ENCODE measurements at regions not wholly inside any gene's neighbourhood (a gene's known extent, or its start where the extent isn't known, plus 50 kb on each side); places are given as distances from the start of the nearest gene placed in this dataset.
"Not testable (repeated sequence)": the region's sequence is repeated elsewhere in the genome, so short reads cannot be mapped to it uniquely, and the experiment has no call there.

DNA sequence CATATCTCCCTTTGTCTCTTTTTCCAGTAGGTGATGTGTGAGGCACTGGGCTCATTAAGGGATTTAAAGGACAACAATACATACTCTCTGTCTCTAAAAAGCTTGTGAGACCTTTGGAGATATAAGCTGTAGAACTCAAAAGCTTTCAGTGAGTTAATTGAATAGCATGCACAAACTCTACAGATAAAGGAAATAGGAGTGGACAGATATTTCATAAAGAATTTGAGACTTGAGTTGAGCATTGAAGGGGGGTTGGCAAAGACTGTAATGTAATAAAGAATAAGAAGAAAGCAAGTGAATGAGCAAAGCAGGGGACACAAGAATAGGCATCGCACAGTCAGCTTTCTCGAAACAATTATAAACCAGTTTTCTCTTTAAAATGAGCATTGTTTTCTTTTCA, 583.4 kb upstream of the DPPA4 start:
- DNase-seq, result no peak

DNA sequence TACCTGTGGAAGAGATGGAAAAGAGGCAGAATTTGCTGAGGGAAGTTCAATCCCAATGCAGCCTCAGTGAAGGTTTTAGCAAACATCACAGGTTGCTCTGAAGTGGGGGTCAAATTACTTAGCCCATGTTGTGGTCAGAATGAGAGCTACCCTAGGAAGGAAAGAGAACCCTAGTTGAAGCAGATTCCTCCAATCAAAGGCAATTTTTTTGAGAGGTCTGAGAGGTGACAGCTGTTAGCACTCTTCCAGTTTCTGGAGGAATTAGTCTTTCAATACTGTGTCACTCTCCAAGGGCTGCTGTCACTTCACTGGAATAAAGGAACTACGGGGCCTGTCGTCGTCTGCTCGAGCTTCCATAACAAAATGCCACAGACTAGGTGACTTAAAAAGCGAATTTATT, 584.2 kb upstream of the DPPA4 start:
- peak; percentile 39 for DNase-seq

DNA sequence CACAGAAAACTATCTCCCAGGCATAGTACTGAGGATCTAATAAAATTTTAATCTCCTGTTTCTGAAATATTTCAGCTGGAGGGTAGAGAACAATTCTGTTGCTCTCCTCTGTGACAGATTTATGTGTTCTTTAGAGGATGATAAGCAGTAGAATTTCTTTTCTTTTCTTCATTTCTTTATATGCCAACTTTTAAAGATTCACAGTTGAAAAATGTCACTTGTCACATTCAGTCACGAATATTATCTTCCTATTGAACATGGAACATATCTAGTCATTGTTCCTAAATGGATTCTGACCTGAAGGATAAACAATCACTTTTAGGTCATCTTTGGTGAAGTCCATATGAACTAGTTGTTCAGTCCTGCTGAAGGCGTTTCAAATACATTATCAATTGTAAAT, 585.5 kb upstream of the DPPA4 start:
- DNase-seq, result no peak

DNA sequence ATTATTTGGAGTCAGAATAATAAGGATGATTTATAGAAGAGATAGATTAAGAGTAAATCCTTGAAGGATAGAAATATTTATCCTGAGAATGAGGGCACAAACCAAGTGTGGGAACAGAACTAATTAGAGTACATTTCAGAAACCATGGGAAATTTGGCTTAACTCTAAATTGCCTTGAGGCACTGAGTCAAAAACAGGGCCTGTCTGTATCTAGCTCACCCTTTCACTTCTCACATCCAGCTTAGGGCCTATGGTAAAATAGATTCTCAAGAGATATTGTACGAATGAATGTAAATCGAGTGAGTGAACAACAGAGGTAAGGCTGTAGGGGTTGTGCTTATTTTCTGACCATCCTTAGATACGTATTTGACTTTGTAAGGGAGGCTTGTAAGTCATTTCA, 586.1 kb upstream of the DPPA4 start:
- no peak for DNase-seq

DNA sequence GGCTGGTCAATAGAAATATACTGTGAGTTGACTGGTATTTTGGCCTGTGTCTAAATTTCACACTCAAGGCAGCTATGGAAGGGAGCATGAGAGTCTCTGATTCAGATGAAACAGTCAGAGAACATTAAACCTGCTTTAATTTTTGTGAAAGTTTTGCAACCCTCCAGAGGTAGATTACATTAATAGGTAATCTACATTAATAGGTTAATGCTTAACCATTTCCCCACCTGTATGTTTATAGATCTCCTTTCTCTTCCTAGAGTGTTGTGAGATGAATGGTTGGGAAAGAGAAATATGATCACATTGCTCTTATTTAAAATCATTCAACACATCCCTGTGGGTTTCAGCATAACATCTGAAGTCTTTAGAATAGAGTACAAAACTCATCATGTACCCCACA, 586.9 kb upstream of the DPPA4 start:
- no peak for DNase-seq

DNA sequence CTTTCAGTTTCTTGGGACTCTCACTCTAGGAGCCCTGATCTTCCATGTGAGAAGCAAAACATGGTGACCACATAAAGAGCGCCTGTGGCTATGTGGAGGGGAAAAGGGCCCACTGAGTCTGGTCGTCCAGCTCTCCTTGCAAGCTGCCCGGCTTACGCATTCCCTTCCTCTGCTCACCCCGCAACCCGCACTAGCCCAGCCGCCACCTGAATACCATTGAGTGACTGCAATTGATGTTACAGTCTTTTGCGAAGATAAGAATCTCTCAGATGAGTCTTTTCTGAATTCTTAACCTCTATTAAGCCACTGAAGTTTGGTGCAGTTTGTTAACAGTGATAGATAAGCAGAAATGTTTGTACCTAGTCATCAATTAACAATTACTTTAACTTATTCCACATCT, 589.0 kb upstream of the DPPA4 start:
- DNase-seq, result no peak

DNA sequence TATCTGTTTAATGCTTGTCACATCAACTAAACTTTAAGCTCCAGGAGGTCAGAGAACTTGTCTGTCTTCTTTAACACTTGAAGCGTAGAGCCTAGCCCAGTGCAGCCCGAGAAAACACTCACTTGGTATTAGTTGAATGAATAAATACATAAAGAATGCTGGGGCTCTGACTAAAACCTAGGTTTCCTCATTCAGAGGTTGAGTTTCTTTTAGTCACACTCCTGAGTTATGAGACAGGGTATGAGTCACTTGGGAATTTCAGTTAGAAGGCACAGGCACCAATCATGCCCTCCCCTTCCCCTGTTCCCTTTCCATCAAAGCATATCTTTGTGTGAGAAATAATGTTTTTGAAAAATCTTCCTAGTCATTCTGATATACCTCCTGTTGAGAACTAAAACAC, 589.8 kb upstream of the DPPA4 start:
- DNase-seq, result no peak

DNA sequence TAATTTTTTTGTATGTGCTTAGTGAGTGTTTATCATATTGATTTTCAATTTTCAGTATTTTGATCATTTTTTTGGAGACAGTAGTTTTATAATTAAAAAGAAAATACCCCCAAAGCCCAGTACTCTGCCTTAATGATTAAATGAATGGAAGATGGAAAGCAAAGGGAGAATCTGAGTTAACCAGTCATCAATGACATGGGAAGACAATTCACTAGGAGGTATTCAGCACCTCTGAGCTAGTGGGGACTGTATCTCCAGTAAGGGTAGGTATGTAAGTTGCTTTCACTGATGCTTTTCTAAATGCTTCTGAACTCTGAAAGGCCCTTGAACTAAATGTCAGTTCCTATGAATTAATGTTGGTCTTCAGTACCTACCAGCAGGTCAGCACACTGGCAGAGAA, 590.4 kb upstream of the DPPA4 start:
- DNase-seq, result no peak

DNA sequence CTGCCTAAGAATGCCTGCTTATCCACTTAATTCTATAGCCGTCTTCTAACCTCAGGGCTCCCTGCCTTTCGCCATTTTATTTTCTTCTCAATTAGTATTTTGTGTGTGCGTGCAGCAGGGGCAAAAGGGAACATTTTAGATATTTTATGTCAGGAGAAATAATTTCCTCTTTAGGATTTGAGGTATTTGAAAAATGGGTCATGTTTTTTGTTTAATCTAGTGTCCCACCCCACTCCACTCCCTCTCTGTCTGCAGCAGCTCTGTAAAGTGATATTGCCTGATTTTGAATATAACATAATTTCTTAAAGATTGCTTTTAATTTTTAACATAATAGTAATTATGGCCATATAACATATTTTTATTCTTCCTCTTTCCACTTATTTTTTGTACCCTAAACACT, 593.2 kb upstream of the DPPA4 start:
- DNase-seq, result no peak

DNA sequence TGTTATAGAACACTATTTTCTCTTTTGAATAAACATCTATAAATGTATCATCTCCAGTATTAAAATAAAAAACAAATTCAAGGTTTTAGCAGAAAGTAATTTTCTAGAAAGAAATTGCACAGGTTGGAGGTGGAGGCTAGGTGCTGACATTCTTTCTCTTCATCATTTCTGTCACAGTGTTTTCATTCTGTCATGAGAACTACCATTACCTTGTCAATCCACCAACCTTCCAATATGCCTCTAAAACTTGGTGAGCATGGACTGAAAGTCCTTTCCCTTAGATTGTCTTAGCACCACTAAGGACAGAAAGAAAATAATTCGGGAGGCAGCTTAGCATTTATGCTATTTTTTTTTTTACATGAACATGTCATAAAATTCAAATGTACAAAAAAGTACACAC, 596.2 kb upstream of the DPPA4 start:
- no peak for DNase-seq

DNA sequence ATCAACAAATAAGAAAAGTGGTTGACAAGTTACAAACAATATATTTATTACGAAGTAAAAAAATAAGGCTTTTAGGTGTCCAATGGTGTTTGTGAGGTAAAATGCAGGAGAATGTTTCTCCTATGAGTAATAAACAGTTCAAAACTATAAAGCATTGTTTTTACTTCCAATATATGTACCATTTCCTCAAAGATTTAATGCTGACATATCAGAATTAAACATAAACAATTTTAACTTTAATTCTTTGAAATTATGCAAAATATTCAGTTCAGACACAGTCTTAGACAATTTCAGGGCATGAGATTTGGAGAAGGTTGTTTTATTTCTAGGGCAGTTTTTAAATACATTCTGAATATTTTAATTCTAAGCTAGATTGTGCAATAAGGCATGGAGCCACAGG, 602.5 kb upstream of the DPPA4 start:
- no peak for DNase-seq

DNA sequence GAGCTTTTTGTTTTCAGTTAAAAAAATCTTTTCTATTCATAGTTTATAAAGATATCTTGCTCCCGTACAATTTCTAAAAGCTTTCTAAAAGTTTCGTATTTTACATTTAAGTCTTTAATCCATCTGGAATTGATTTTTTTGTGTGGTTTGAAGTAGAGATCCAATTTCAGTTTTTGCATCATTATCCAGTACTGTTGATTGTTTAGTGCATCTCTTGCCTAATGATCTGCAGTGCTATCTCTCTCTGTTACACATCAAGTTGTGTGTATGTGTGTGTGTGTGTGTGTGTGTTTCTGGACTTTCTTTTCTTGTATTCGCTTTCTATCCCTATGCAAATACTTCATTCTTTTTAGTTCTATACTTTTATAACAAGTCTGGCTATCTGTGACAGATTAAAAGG, 605.8 kb upstream of the DPPA4 start:
- DNase-seq, result no peak

DNA sequence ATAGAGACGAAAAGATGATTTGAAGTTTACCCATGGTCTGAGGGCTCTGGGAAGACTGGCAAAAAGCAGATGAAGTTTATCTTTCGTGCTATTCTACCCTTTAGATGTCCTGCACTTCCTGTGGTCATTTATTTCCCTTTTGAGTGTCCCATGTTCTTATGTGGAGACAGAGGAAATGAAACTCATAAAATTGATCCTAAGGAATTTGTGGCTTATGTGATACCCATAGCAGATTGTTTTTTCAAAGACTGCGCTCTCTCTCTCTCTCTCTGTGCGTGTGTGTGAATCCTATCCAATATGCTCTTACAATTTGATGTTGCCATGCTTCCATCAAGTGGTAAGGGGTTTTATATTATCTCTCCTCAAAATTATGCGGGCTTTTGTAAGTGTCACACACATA, 607.5 kb upstream of the DPPA4 start:
- no peak for DNase-seq

DNA sequence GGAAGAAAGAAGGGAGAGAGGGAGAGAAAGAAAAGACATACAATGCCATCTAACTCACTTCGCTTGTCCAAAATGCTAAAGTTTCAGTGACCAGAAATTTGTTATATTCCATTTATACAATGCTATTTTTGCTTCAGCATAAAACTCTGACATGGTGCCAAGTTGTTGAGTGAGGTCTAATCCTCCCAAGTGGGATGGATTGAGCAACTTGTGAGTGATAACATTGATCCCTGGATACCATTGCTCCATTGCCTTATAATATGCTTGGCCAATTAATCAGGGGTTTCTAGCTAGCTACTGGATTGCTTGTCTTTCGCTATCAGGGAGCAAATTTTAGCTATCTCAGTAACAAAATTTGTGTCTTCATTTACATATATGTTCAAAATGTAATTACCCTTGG, 615.6 kb upstream of the DPPA4 start:
- no peak for DNase-seq

DNA sequence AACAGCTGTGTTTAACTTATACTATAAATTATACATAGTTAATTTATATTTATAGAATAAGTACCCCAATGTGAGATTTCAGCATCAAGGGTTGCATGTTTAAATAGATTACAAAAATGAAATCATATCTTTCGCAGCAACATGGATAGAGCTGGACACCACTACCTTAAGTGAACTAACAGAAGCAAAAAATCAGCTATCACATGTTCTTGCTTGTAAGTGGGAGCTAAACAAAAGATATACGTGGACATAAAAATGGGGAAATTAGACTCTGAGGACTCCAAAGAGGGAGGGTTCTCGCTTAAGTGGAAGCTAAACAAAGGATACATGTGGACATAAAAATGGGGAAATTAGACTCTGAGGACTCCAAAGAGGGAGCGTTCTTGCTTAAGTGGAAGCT, 626.5 kb upstream of the DPPA4 start:
- DNase-seq, result no peak

DNA sequence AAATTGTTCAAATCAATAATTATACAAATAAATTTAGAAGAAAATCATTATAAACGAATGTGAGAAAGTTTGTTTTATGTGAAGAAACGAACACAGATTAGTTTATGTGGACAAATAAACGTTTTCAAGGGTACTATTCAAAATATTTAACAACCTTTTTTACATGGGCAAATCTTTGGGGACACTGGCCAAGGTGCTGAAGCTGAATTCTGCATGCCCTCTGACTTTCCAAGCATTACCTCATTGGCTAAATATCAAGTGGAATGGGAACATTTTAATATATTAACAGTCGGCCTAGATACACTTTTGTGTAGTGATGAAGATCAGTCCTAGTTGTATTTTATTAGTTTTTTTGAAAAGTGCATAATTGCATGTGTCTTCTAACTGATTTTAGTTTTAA, 636.4 kb upstream of the DPPA4 start:
- no peak for DNase-seq

DNA sequence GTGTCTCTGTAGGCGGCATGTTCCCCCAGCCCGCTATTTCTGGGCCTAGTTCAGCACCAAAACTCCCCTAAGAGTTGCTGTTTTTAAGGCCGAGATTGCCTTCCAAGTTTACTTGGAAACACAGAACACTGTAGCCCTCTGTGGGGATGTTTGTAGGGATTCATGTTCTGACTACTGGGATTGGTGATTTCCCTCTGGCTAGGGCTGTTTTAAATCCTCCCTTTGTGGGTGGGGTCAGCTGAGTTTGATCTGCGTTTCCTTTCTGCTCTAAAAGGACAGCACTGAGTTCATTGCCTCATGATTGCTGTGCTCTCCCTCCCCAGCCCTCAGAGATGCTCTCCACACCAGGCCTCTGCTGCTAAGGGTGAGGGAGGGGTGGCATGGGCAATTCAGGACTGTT, 640.6 kb upstream of the DPPA4 start:
- peak; percentile 1 for DNase-seq

DNA sequence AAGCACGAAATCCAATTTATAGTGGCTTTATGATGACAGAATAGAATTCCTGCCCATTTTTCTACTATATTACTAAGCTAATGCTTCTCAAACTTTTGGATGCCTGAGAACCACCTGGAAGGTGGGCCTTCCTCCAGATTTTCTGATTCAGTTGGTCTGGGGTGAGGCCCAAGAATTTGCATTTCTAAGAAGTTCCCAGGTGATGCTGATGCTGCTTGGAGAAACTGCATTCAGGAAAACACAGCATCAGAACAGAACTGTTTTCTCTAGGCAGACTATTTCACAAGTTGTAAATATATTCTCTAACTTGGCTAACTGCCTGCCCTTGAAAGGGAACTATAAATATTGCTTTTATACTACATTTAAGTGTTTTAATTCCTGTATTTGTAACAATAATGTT, 644.9 kb upstream of the DPPA4 start:
- no peak for DNase-seq

DNA sequence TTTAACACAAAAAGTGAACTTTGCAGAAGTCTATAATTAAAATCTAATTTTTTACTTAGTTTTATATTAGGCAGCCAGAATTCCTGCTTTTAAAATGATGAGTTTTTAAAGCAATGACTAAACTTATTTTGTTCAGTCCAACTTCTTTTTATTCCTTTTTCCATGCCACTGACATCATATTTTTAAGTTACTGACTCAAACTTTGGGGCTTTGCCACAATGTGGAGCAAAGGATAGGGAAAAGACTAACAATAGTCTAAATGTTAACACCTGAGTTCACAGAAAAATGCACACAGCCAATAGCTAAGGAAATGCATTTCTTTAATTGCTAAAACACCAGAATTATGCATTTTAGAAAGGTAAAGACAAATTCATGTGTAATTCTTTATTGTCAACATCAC, 647.6 kb upstream of the DPPA4 start:
- DNase-seq, result no peak

DNA sequence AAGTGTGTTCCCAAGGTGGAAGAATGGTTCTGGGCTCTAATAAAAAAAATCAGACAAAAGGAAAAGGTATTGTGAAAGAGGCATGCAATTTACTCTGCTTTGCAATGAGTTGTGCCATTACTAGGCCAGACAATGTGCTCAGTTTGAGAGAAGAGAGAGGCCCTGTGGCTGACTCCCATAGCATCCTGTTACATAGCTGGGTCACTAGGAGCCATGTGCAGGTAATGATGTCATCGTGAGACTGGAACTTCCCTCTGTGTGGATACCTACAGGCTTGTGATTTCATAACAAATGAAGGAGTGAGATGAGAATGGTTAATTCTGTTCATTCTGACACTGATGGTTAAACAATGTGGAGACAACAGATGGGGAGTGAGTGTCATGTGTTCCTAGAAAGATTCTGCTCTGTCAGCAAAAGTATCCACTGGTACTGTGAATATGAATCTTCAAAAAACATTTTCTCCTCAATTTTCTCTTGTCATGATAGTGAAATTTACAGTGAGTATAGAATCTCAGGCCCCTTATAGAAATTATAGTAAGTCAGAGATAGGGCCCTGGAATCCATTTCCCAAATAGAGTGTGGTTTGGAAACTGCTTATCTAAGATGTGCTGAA, 648.7 kb upstream of the DPPA4 start:
- no peak for DNase-seq

DNA sequence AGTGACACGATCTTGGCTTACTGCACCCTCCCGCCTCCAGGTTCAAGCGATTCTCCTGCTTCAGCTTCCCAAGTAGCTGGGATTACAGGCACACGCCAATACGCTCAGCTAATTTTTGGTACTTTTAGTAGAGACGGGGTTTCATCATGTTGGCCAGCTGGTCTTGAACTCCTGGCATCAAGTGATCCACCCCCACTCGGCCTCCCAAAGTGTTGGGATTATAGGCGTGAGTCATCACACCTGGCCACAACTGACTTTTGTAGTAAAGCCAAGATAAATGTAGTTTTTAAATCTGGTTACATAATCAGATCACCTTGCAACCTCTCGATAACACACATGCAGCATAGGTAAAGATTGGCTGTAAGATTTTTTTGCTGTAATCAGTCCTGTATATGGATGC, 657.5 kb upstream of the DPPA4 start:
- DNase-seq, result no peak

DNA sequence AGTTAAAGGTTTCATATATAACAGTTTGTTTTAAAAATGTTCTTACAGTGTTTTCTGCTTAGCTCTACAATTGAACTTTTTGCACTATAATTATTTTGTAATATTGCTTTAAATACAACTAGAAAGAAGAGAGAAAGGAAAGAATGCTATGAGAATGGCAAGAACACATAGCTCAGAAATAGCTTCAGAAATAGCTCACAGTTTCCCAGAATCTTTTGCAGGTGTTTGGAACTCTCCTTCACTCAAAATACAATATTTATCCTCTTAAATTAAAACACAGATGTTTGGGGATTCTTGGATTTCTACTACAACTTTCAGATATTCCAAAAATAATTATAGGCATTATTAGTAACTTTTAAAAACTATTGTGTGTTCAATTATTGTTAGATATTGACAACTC, 658.0 kb upstream of the DPPA4 start:
- no peak for DNase-seq

DNA sequence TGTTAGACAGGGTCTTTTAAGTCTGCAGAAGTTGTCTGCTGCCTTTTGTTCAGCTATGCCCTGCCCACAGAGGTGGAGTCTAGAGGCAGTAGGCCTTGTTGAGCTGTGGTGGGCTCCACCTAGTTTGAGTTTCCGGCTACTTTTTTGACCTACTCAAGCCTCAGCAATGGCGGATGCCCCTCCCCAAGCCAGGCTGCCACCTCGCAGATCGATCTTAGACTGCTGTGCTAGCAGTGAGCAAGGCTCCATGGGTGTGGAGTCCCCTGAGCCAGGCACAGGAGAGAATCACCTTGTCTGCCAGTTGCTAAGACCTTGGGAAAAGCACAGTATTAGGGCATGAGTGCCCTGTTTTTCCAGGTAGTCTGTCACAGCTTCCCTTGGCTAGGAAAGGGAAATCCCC, 664.6 kb upstream of the DPPA4 start:
- not testable (repeated sequence) for DNase-seq

DNA sequence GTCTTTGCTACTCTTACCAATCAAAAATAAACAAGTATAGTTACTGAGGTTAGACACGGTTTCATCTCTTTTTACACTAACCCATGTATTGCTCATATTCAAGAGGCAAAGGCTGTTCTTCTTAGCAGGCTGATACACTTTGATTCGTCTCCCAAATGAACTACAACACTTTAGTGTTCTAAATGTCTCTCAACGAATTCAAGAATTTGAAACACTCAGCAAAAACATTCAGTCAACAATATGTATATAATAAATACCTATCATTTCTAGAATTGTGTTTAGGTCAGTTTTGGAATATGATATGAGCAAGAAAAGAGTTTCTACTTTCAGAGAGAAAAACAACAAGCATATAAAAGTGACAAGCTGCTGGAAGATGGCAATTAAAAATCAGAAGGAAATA, 669.6 kb upstream of the DPPA4 start:
- no peak for DNase-seq

DNA sequence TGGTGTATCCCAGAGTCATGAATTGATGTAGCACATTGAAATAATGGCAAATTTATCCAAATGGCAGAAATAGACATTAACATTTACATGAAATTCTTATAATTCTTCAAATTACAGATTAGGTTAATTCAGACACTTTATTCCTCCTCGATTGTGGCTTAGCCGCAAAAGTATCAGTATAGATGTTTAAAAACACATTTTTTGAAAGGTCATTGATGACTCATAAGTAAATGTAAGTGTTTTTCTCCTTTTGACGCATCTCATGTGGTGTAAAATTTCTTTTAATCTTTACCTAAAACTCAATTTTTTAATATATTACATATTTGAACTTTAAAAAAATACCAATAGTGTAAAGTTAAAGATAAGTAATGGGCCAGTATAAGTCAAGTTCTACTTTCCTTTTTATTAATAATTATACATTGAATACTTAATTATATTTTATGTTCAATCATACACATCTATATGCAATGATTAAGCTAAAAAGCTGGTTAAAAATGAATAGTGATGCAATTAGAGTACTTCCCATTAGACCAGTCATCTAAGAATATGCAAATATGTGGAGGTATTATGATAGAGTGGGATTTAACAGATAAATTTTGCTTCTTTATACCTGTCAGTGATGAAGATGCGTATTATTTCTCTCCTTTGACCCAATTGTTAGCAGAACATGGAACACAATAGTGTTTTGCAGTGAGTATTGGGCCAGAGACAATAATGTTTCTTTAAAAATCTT, 678.1 kb upstream of the DPPA4 start:
- no peak for DNase-seq

All from retina (tissue), 1 donor.